Liver (tissue), 8 donors: ENCODE measurements at regions not wholly inside any gene's neighbourhood (a gene's known extent, or its start where the extent isn't known, plus 50 kb on each side); places are given as distances from the start of the nearest gene placed in this dataset.

Experiments used
- DNase-seq: peaks from one replicate; pipeline ENCODE4 v3.0.0-alpha.2; 2017; ENCODE audit warnings: low spot score
- H3K27ac ChIP-seq, 2 donors: one replicate each; pipeline ENCODE4 v1.7.0; 2013; ENCODE audit warnings: inconsistent platforms in 2 of 2, low read length in 2 of 2, control low read depth in 1 of 2, low read depth in 1 of 2, mild to moderate bottlenecking in 1 of 2
- H3K27me3 ChIP-seq, 4 donors: one replicate each; pipeline versions ENCODE4 v1.6.1 to v1.7.0; 2013; ENCODE audit warnings: low read length in 3 of 4, inconsistent platforms in 1 of 4, mild to moderate bottlenecking in 1 of 4, moderate library complexity in 1 of 4; ENCODE audit not compliant: control insufficient read depth in 4 of 4, insufficient read depth in 4 of 4
- H3K36me3 ChIP-seq, 4 donors: one replicate each; pipeline versions ENCODE4 v1.6.1 to v1.7.0; 2013; ENCODE audit warnings: low read length in 3 of 4, mild to moderate bottlenecking in 3 of 4, low read depth in 1 of 4, moderate library complexity in 1 of 4; ENCODE audit not compliant: control insufficient read depth in 4 of 4, insufficient read depth in 3 of 4
- H3K4me1 ChIP-seq, 4 donors: one replicate each; pipeline versions ENCODE4 v1.6.1 to v1.7.0; 2013; ENCODE audit warnings: low read length in 3 of 4, mild to moderate bottlenecking in 3 of 4, moderate library complexity in 1 of 4; ENCODE audit not compliant: control insufficient read depth in 4 of 4, insufficient read depth in 4 of 4
- H3K4me3 ChIP-seq, 3 donors: one replicate each; pipeline versions ENCODE4 v1.6.1 to v1.7.0; 2013; ENCODE audit warnings: low read length in 3 of 3, control low read depth in 1 of 3, low read depth in 1 of 3, mild to moderate bottlenecking in 1 of 3
- H3K9ac ChIP-seq, 2 donors: one replicate each; pipeline ENCODE4 v1.7.0; 2013; ENCODE audit warnings: low read length in 2 of 2, mild to moderate bottlenecking in 2 of 2, moderate library complexity in 2 of 2, control low read depth in 1 of 2, low read depth in 1 of 2
- H3K9me3 ChIP-seq, 4 donors: one replicate each; pipeline versions ENCODE4 v1.6.1 to v1.7.0; 2013; ENCODE audit warnings: low read length in 3 of 4; ENCODE audit not compliant: control insufficient read depth in 4 of 4
- ATF3 ChIP-seq: IDR thresholded peaks from 2 replicates; pipeline ENCODE4 v1.6.1; 2016; ENCODE audit warnings: antibody characterized with exemption
- CTCF ChIP-seq: fragments of 150-350 bp; IDR thresholded peaks from 2 replicates; pipeline ENCODE4 v1.5.1; 2017; ENCODE audit warnings: improper control_type of control experiment, low read depth, low read length; ENCODE audit not compliant: missing input control
- EGR1 ChIP-seq, 2 donors: IDR thresholded peaks; 2 replicates each; pipeline ENCODE4 v1.6.1; 2016 to 2018; ENCODE audit warnings: antibody characterized with exemption in 2 of 2, low read depth in 2 of 2
- FOXA1 ChIP-seq: IDR thresholded peaks from 2 replicates; pipeline ENCODE4 v1.6.1; 2016; ENCODE audit warnings: antibody characterized with exemption
- FOXA2 ChIP-seq: IDR thresholded peaks from 2 replicates; pipeline ENCODE4 v1.6.1; 2016; ENCODE audit warnings: antibody characterized with exemption
- GABPA ChIP-seq, 2 donors: IDR thresholded peaks in 1 of 2; conservative IDR thresholded peaks in 1 of 2; 2 replicates each; pipeline ENCODE4 v1.6.1; 2016; ENCODE audit warnings: antibody characterized with exemption in 2 of 2, mild to moderate bottlenecking in 1 of 2, moderate library complexity in 1 of 2
- HNF4A ChIP-seq, 2 donors: conservative IDR thresholded peaks; 2 replicates each; pipeline ENCODE4 v1.6.1; 2016; ENCODE audit warnings: antibody characterized with exemption in 2 of 2, mild to moderate bottlenecking in 2 of 2
- HNF4G ChIP-seq: IDR thresholded peaks from 2 replicates; pipeline ENCODE4 v1.6.1; 2016; ENCODE audit warnings: antibody characterized with exemption
- JUND ChIP-seq, 2 donors: IDR thresholded peaks; 2 replicates each; pipeline ENCODE4 v1.6.1; 2016; ENCODE audit warnings: antibody characterized with exemption in 2 of 2
- MAX ChIP-seq: IDR thresholded peaks from 2 replicates; pipeline ENCODE4 v1.6.1; 2016; ENCODE audit warnings: antibody characterized with exemption
- NR2F2 ChIP-seq: IDR thresholded peaks from 2 replicates; pipeline ENCODE4 v1.6.1; 2016; ENCODE audit warnings: antibody characterized with exemption
- RAD21 ChIP-seq, 2 donors: IDR thresholded peaks; 2 replicates each; pipeline ENCODE4 v1.6.1; 2016; ENCODE audit warnings: antibody characterized with exemption in 2 of 2, mild to moderate bottlenecking in 2 of 2
- REST ChIP-seq: IDR thresholded peaks from 2 replicates; pipeline ENCODE4 v1.6.1; 2016; ENCODE audit warnings: antibody characterized with exemption, mild to moderate bottlenecking
- RXRA ChIP-seq, 2 donors: IDR thresholded peaks; 2 replicates each; pipeline ENCODE4 v1.6.1; 2017 to 2018; ENCODE audit warnings: antibody characterized with exemption in 2 of 2, mild to moderate bottlenecking in 1 of 2
- SP1 ChIP-seq: IDR thresholded peaks from 2 replicates; pipeline ENCODE4 v1.6.1; 2018; ENCODE audit warnings: antibody characterized with exemption, mild to moderate bottlenecking
- TAF1 ChIP-seq: conservative IDR thresholded peaks from 2 replicates; pipeline ENCODE4 v1.6.1; 2016; ENCODE audit warnings: antibody characterized with exemption, mild to moderate bottlenecking
- YY1 ChIP-seq: IDR thresholded peaks from 2 replicates; pipeline ENCODE4 v1.6.1; 2016; ENCODE audit warnings: antibody characterized with exemption, mild to moderate bottlenecking
- ZBTB33 ChIP-seq: IDR thresholded peaks from 2 replicates; pipeline ENCODE4 v1.6.1; 2016; ENCODE audit warnings: antibody characterized with exemption
- WGBS: extraction: QIAGEN DNeasy Blood & Tissue Kit; methylation state at CpG from one replicate; pipeline ENCODE4 v1.1.7; 2013; 5-methylcytosine and 5-hydroxymethylcytosine counted together
- donor health status: healthy.
- donor health status: healthy.
- donor health status: healthy.
- donor health status: healthy.
- donor health status: healthy.

GRCh38 chr6:163913045-163913444 lies 498.5 kb downstream of the QKI start:
- Histone ChIP-seq H3K4me1 (no peaks in the 10 kb centered on the region), H3K27me3 (no peaks in the 10 kb centered on the region), H3K4me3 (no peak overlapping the region), H3K36me3 (no peaks in the 10 kb centered on the region), H3K27ac (no peak overlapping the region), H3K9ac (no peak overlapping the region), H3K9me3 (no peaks in the 10 kb centered on the region)
- TF ChIP-seq HNF4A (conservative IDR thresholded peaks at IDR 0.05) (no peak), RXRA (IDR thresholded peaks at IDR 0.05) (no peak), RAD21 (IDR thresholded peaks at IDR 0.05) (no peak), MAX (no peak), CTCF (no peak), FOXA2 (no peak), SP1 (no peak), EGR1 (IDR thresholded peaks at IDR 0.05; ENCODE audit: low read depth in 2 of 2) (no peak)
- DNase-seq: no peak
- WGBS: 84% methylated on average over 9 of the region's 9 CpGs

GRCh38 chr6:163906006-163906710 lies 491.6 kb downstream of the QKI start:
- Histone ChIP-seq H3K4me1 (peaks cover 0 to 5% (median 0%) of the 10 kb centered on the region in 4 donors), H3K9ac (no peak overlapping the region), H3K9me3 (no peaks in the 10 kb centered on the region), H3K27ac (no peak overlapping the region), H3K27me3 (no peaks in the 10 kb centered on the region), H3K36me3 (no peaks in the 10 kb centered on the region), H3K4me3 (no peak overlapping the region)
- WGBS: 68% methylated on average over 8 of the region's 8 CpGs
- TF ChIP-seq FOXA1 (no peak), HNF4A (conservative IDR thresholded peaks at IDR 0.05) (peak; percentile 28 to 66), RAD21 (IDR thresholded peaks at IDR 0.05) (no peak), GABPA (IDR thresholded peaks at IDR 0.05 in 1 of 2, conservative IDR thresholded peaks at IDR 0.05 in 1 of 2) (peak in 1 of 2 donors; percentile 28), ZBTB33 (no peak), REST (no peak), CTCF (no peak), YY1 (no peak), MAX (no peak), JUND (IDR thresholded peaks at IDR 0.05) (no peak), ATF3 (no peak), NR2F2 (no peak), SP1 (no peak), EGR1 (IDR thresholded peaks at IDR 0.05; ENCODE audit: low read depth in 2 of 2) (no peak), RXRA (IDR thresholded peaks at IDR 0.05) (peak; percentile 44 to 78), HNF4G (no peak), TAF1 (no peak), FOXA2 (no peak)
- no peak for DNase-seq
